Cardiac fibroblast (primary cell): ENCODE measurements at regions not wholly inside any gene's neighbourhood (a gene's known extent, or its start where the extent isn't known, plus 50 kb on each side); places are given as distances from the start of the nearest gene placed in this dataset.

Experiments
- DNase-seq, 2 donors: peaks; one replicate each; pipeline versions ENCODE4 v3.0.0 to v3.0.0-alpha.2; 2010; ENCODE audit warnings: low read depth in 2 of 2
- H3K4me3 ChIP-seq, 2 donors: replicated peaks in 1 of 2; 1 replicate in 1 of 2; 2 replicates in 1 of 2; pipeline ENCODE4 v1.5.1; 2011; ENCODE audit warnings: low read depth in 2 of 2, low read length in 2 of 2, mild to moderate bottlenecking in 2 of 2, moderate library complexity in 1 of 2
- CTCF ChIP-seq: IDR thresholded peaks from one replicate; pipeline ENCODE4 v1.5.1; 2011; ENCODE audit warnings: low read depth, mild to moderate bottlenecking, low read length, inconsistent platforms

GRCh38 chr1:233732206-233732605, 118.3 kb downstream of the KCNK1 start:
- no peak for DNase-seq
- no peak overlapping the region for H3K4me3 ChIP-seq

GRCh38 chr1:233734456-233734855, 120.5 kb downstream of the KCNK1 start:
- no peak for DNase-seq
- TF ChIP-seq CTCF = no peak
- H3K4me3 ChIP-seq = no peak overlapping the region

More at GRCh38 chr1:233732206-233732605, 118.3 kb downstream of the KCNK1 start:
- TF ChIP-seq CTCF = no peak

- TF ChIP-seq CTCF = no peak
- DNase-seq = no peak
Observed at GRCh38 chr1:233735331-233735730, 121.4 kb downstream of the KCNK1 start.

GRCh38 chr1:233735847-233736246, 121.9 kb downstream of the KCNK1 start:
- no peak overlapping the region for H3K4me3 ChIP-seq
- TF ChIP-seq CTCF = no peak
- no peak for DNase-seq

More at GRCh38 chr1:233735331-233735730, 121.4 kb downstream of the KCNK1 start:
- H3K4me3 ChIP-seq = no peak overlapping the region

DNA sequence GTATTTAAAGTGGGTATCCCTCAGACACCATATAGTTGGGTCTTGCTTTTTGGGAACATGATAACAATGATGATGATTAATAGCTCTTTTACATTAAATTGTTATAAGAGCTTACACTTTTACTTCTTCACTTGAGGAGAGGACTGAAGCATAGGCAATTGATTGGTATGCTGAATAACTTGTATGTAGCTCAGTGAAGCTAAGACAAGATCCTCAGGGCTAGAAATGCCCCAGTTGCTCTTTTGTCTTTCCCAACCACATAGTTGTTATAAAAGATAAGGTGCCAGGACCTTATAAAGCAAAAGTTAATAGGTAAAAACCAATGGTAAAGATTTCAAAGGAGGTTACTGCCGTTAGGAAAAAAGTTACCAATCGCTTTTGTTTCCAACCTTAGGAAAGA, 123.4 kb downstream of the KCNK1 start:
- no peak for TF ChIP-seq CTCF
- DNase-seq = no peak
- H3K4me3 ChIP-seq = no peak overlapping the region

DNA sequence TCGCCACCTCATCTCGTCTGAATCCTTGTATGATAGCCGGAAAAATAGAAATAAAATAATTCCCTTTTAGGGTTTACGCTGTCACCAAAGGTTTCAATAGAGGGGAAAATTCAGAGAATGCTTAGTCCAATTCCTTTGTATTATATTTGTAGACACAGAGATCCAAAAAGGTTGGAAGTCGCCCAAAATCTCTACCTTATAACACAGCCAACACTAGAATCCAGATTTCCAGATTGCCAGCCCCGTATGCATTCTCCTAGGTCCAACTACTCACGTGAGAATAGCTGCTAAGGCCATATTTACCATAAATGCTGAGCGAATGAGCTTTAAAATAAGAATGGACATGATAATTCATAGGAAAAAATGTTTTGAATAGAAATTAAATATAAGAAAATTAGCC, 124.5 kb downstream of the KCNK1 start:
- no peak overlapping the region for H3K4me3 ChIP-seq
- TF ChIP-seq CTCF = no peak
- DNase-seq = no peak

DNA sequence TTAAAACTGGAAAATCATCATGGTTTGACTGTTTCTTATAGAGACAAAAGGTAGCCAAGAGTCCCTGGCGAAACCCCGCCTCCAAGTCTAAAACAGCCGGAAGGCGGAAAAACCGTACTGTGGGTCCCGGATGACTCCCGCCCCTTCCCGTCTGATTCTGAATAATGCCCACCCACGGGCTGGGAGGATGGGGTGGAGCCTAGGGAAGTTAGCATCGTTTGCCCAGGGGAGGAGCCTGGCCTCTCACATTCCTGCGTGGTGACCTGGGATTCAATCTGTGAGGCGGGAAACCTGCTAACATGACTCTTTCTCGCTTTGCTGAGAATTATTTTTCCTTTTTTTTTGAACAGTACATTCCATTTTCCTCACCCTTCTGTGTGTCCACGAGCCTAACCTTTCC, 124.9 kb downstream of the KCNK1 start:
- no peak for DNase-seq
- no peak overlapping the region for H3K4me3 ChIP-seq
- no peak for TF ChIP-seq CTCF
